ENCODE measurements at regions not wholly inside any gene's neighbourhood (a gene's known extent, or its start where the extent isn't known, plus 50 kb on each side); places are given as distances from the start of the nearest gene placed in this dataset.
"Not testable (repeated sequence)": the region's sequence is repeated elsewhere in the genome, so short reads cannot be mapped to it uniquely, and the experiment has no call there.

- no peak overlapping the region for H3K4me3 ChIP-seq (ENCODE audit: low read depth, low read length)
- no peak for TF ChIP-seq CTCF (IDR thresholded peaks at IDR 0.05; ENCODE audit: low read depth, low read length)
- no peak for DNase-seq (ENCODE audit: low read depth, low spot score)
- in situ Hi-C loops (cut with HindIII; ENCODE audit: low sequenced_read_pairs): no loop called here
These were observed 194.0 kb upstream of the PRSS58 start for GRCh38 chr7:142451817-142452216.

DNA sequence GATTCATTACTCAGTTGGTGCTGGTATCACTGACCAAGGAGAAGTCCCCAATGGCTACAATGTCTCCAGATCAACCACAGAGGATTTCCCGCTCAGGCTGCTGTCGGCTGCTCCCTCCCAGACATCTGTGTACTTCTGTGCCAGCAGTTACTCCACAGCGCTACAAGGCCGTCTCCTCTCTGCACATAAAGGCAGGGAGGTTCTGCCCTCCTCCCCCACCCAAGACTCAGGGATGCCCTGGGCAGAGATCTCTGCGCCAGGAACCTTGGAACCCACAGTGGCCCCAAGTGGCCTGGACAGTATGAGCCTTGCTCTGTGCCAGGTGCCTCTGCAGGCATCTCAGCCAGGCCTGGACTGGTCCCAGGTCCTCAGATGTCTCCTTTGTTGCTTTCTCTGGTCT, 193.4 kb upstream of the PRSS58 start:
- TF ChIP-seq CTCF (IDR thresholded peaks at IDR 0.05; ENCODE audit: low read depth, low read length): no peak
- no peak for DNase-seq (ENCODE audit: low read depth, low spot score)
- in situ Hi-C loops (cut with HindIII; ENCODE audit: low sequenced_read_pairs): no loop called here
- H3K4me3 ChIP-seq (ENCODE audit: low read depth, low read length): no peak overlapping the region

GRCh38 chr7:142450695-142451094, 192.8 kb upstream of the PRSS58 start:
- no peak for TF ChIP-seq CTCF (IDR thresholded peaks at IDR 0.05; ENCODE audit: low read depth, low read length)
- DNase-seq (ENCODE audit: low read depth, low spot score): no peak
- H3K4me3 ChIP-seq (ENCODE audit: low read depth, low read length): no peak overlapping the region
- in situ Hi-C loops (cut with HindIII; ENCODE audit: low sequenced_read_pairs): no loop called here

- no peak for TF ChIP-seq CTCF (IDR thresholded peaks at IDR 0.05; ENCODE audit: low read depth, low read length)
- DNase-seq (ENCODE audit: low read depth, low spot score): no peak
- no peak overlapping the region for H3K4me3 ChIP-seq (ENCODE audit: low read depth, low read length)
- in situ Hi-C loops (cut with HindIII; ENCODE audit: low sequenced_read_pairs): no loop called here
These were observed 192.3 kb upstream of the PRSS58 start for GRCh38 chr7:142450206-142450605.

- in situ Hi-C loops (cut with HindIII; ENCODE audit: low sequenced_read_pairs); H3K4me3 ChIP-seq (ENCODE audit: low read depth, low read length); DNase-seq (ENCODE audit: low read depth, low spot score): not testable (repeated sequence)
These were observed 191.0 kb upstream of the PRSS58 start for GRCh38 chr7:142448857-142449256.

GRCh38 chr7:142447762-142448161, 189.9 kb upstream of the PRSS58 start:
- H3K4me3 ChIP-seq (ENCODE audit: low read depth, low read length): no peak overlapping the region
- no peak for DNase-seq (ENCODE audit: low read depth, low spot score)
- in situ Hi-C loops (cut with HindIII; ENCODE audit: low sequenced_read_pairs): no loop called here
- no peak for TF ChIP-seq CTCF (IDR thresholded peaks at IDR 0.05; ENCODE audit: low read depth, low read length)

- peak; percentile 29 for TF ChIP-seq CTCF (IDR thresholded peaks at IDR 0.05; ENCODE audit: low read depth, low read length)
- in situ Hi-C loops (cut with HindIII; ENCODE audit: low sequenced_read_pairs): no loop called here
- DNase-seq (ENCODE audit: low read depth, low spot score): no peak
- no peak overlapping the region for H3K4me3 ChIP-seq (ENCODE audit: low read depth, low read length)
These were observed 187.3 kb upstream of the PRSS58 start for GRCh38 chr7:142445019-142445686.
